Right kidney (tissue), 1 donor: ENCODE measurements at regions not wholly inside any gene's neighbourhood (a gene's known extent, or its start where the extent isn't known, plus 50 kb on each side); places are given as distances from the start of the nearest gene placed in this dataset.

Experiments
- DNase-seq: peaks from one replicate; pipeline ENCODE4 v3.0.0-alpha.2; 2016

- no peak for DNase-seq
Observed at GRCh38 chr1:83813576-83813975, 185.4 kb downstream of the TTLL7 start.

GRCh38 chr1:83810144-83810543, 188.8 kb downstream of the TTLL7 start:
- no peak for DNase-seq

- DNase-seq: no peak
Observed at GRCh38 chr1:83808536-83808935, 190.4 kb downstream of the TTLL7 start.

- DNase-seq: no peak
Observed at GRCh38 chr1:83807821-83808220, 191.1 kb downstream of the TTLL7 start.

GRCh38 chr1:83807231-83807630, 191.7 kb downstream of the TTLL7 start:
- no peak for DNase-seq

GRCh38 chr1:83805921-83806320, 193.0 kb downstream of the TTLL7 start:
- no peak for DNase-seq

GRCh38 chr1:83802460-83803152, 196.3 kb downstream of the TTLL7 start:
- DNase-seq: no peak

GRCh38 chr1:83802023-83802422, 196.9 kb downstream of the TTLL7 start:
- DNase-seq: no peak

- DNase-seq: no peak
Observed at GRCh38 chr1:83800066-83800465, 198.9 kb downstream of the TTLL7 start.

GRCh38 chr1:83799594-83799993, 199.3 kb downstream of the TTLL7 start:
- DNase-seq: no peak

- DNase-seq: no peak
Observed at GRCh38 chr1:83798965-83799364, 200.0 kb downstream of the TTLL7 start.

- no peak for DNase-seq
Observed at GRCh38 chr1:83796409-83796808, 202.5 kb downstream of the TTLL7 start.

GRCh38 chr1:83794384-83794783, 204.5 kb downstream of the TTLL7 start:
- DNase-seq: no peak

- DNase-seq: no peak
Observed at GRCh38 chr1:83791821-83792437, 207.0 kb downstream of the TTLL7 start.

- no peak for DNase-seq
Observed at GRCh38 chr1:83790446-83790845, 208.5 kb downstream of the TTLL7 start.

GRCh38 chr1:83787246-83787998, 211.5 kb downstream of the TTLL7 start:
- DNase-seq: no peak

- DNase-seq: no peak
Observed at GRCh38 chr1:83781667-83782066, 217.3 kb downstream of the TTLL7 start.

- DNase-seq: no peak
Observed at GRCh38 chr1:83779565-83779964, 219.4 kb downstream of the TTLL7 start.

GRCh38 chr1:83777758-83778101, 221.2 kb downstream of the TTLL7 start:
- no peak for DNase-seq

GRCh38 chr1:83776913-83777757, 221.8 kb downstream of the TTLL7 start:
- no peak for DNase-seq

- DNase-seq: no peak
Observed at GRCh38 chr1:83775977-83776603, 222.8 kb downstream of the TTLL7 start.

- DNase-seq: no peak
Observed at GRCh38 chr1:83773059-83773458, 225.9 kb downstream of the TTLL7 start.
